H1 (cell line): ENCODE measurements at regions not wholly inside any gene's neighbourhood (a gene's known extent, or its start where the extent isn't known, plus 50 kb on each side); places are given as distances from the start of the nearest gene placed in this dataset.

Experiments used
- CTCF ChIA-PET: fragments of 300-600 bp; sonication (Branson Sonifier 250); formaldehyde crosslinking; loops from one replicate; lab custom pipeline; 2021; ENCODE audit not compliant: partially characterized antibody; lab: Charles Lee
- POLR2A ChIA-PET: fragments of 300-600 bp; sonication (Branson Sonifier 250); formaldehyde crosslinking; loops from one replicate; lab custom pipeline; 2021; ENCODE audit warnings: inconsistent platforms; ENCODE audit not compliant: partially characterized antibody; lab: Charles Lee
- DNase-seq, 2 experiments: peaks; one replicate each; pipeline versions ENCODE4 v3.0.0 to v3.0.0-alpha.2; 2010 to 2022; ENCODE audit warnings: low spot score in 2 of 2, low read depth in 1 of 2, mixed read lengths in 1 of 2
- FAIRE-seq: peaks from 2 replicates; lab custom pipeline; 2011; peaks lifted over from hg19 to GRCh38; lab: Jason Lieb, UNC
- H2AFZ ChIP-seq: 2 replicates; pipeline ENCODE4 v1.8.1; 2012; ENCODE audit warnings: low read length, inconsistent platforms
- H2AK5ac ChIP-seq: 2 replicates; pipeline ENCODE4 v1.6.1; 2013; ENCODE audit warnings: low read depth, low read length
- H2BK120ac ChIP-seq: replicated peaks from 2 replicates; pipeline ENCODE3; 2013; ENCODE audit warnings: low read depth, low read length, inconsistent platforms
- H2BK12ac ChIP-seq: 2 replicates; pipeline ENCODE4 v1.6.1; 2013; ENCODE audit warnings: low read depth, low read length
- H2BK15ac ChIP-seq: 2 replicates; pipeline ENCODE4 v1.6.1; 2013; ENCODE audit warnings: low read length
- H2BK20ac ChIP-seq: 2 replicates; pipeline ENCODE4 v1.6.1; 2013; ENCODE audit warnings: low read length
- H2BK5ac ChIP-seq: 2 replicates; pipeline ENCODE4 v1.6.1; 2013; ENCODE audit warnings: low read depth, low read length
- H3K14ac ChIP-seq: 2 replicates; pipeline ENCODE4 v1.6.1; 2013; ENCODE audit warnings: inconsistent platforms; ENCODE audit not compliant: insufficient read length
- H3K18ac ChIP-seq: 2 replicates; pipeline ENCODE4 v1.6.1; 2013; ENCODE audit warnings: low read length; ENCODE audit errors: extremely low read depth
- H3K23ac ChIP-seq: 2 replicates; pipeline ENCODE4 v1.6.1; 2013; ENCODE audit warnings: inconsistent platforms; ENCODE audit not compliant: insufficient read length
- H3K23me2 ChIP-seq: 2 replicates; pipeline ENCODE4 v1.6.1; 2013; ENCODE audit warnings: low read depth, low read length
- H3K27ac ChIP-seq: 2 replicates; pipeline ENCODE4 v1.6.1; 2011; ENCODE audit warnings: low read depth, low read length, inconsistent platforms
- H3K27me3 ChIP-seq, 4 experiments: replicated peaks in 1 of 4; 1 replicate in 1 of 4; 2 replicates in 3 of 4; pipeline versions ENCODE4 v1.6.1 to v1.8.1; 2011 to 2013; ENCODE audit warnings: low read length in 3 of 4, mild to moderate bottlenecking in 3 of 4, inconsistent platforms in 2 of 4, mixed read lengths in 2 of 4, moderate library complexity in 1 of 4; ENCODE audit not compliant: control insufficient read depth in 3 of 4, insufficient read depth in 3 of 4; ENCODE audit errors: extremely low read depth in 1 of 4
- H3K36me3 ChIP-seq, 4 experiments: 2 replicates each; pipeline versions ENCODE4 v1.6.1 to v1.8.1; 2011 to 2013; ENCODE audit warnings: mild to moderate bottlenecking in 4 of 4, low read length in 3 of 4, moderate library complexity in 2 of 4, control low read depth in 1 of 4, inconsistent platforms in 1 of 4; ENCODE audit not compliant: insufficient read depth in 4 of 4, control insufficient read depth in 2 of 4
- H3K4ac ChIP-seq: replicated peaks from 2 replicates; pipeline ENCODE3; 2013; ENCODE audit warnings: low read length, low read depth, mixed read lengths, inconsistent platforms; ENCODE audit not compliant: insufficient read length
- H3K4me1 ChIP-seq, 4 experiments: replicated peaks in 1 of 4; 1 replicate in 1 of 4; 2 replicates in 3 of 4; pipeline versions ENCODE4 v1.6.1 to v1.8.1; 2011 to 2013; ENCODE audit warnings: low read length in 3 of 4, inconsistent platforms in 2 of 4, mixed read lengths in 1 of 4; ENCODE audit not compliant: insufficient read depth in 4 of 4, control insufficient read depth in 3 of 4
- H3K4me2 ChIP-seq, 2 experiments: 2 replicates each; pipeline versions ENCODE4 v1.6.1 to v1.8.1; 2011 to 2013; ENCODE audit warnings: low read depth in 2 of 2, low read length in 2 of 2, control low read depth in 1 of 2, inconsistent platforms in 1 of 2, mild to moderate bottlenecking in 1 of 2; ENCODE audit not compliant: insufficient read depth in 1 of 2
- H3K4me3 ChIP-seq, 4 experiments: fragments of 200-600, 300-600 bp in 1 of 4; sonication (generic), shearing (Covaris generic), sonication (Bioruptor Twin) in 1 of 4; 2 replicates each; pipeline versions ENCODE4 v1.5.1 to v1.8.1; 2011 to 2016; ENCODE audit warnings: low read length in 4 of 4, low read depth in 3 of 4, control low read depth in 2 of 4, inconsistent platforms in 2 of 4, mild to moderate bottlenecking in 2 of 4, mixed read lengths in 1 of 4, moderate library complexity in 1 of 4; ENCODE audit not compliant: insufficient read depth in 2 of 4; ENCODE audit errors: extremely low read depth in 1 of 4
- H3K56ac ChIP-seq: replicated peaks from 2 replicates; pipeline ENCODE3; 2013; ENCODE audit warnings: low read depth, mild to moderate bottlenecking, mixed read lengths, low read length, inconsistent platforms; ENCODE audit not compliant: insufficient read length
- H3K79me1 ChIP-seq: 2 replicates; pipeline ENCODE4 v1.6.1; 2013; ENCODE audit warnings: low read depth, low read length, control low read depth
- H3K79me2 ChIP-seq, 2 experiments: 2 replicates each; pipeline versions ENCODE4 v1.6.1 to v1.8.1; 2012 to 2013; ENCODE audit warnings: low read length in 2 of 2, mild to moderate bottlenecking in 2 of 2, inconsistent platforms in 1 of 2; ENCODE audit not compliant: insufficient read depth in 2 of 2, control insufficient read depth in 1 of 2
- H3K9ac ChIP-seq, 4 experiments: replicated peaks in 1 of 4; 1 replicate in 1 of 4; 2 replicates in 3 of 4; pipeline versions ENCODE4 v1.6.1 to v1.8.1; 2011 to 2013; ENCODE audit warnings: low read depth in 3 of 4, low read length in 3 of 4, control low read depth in 2 of 4, mild to moderate bottlenecking in 2 of 4, moderate library complexity in 2 of 4, inconsistent platforms in 1 of 4; ENCODE audit errors: extremely low read depth in 1 of 4
- H3K9me3 ChIP-seq, 2 experiments: 2 replicates each; pipeline versions ENCODE4 v1.6.1 to v1.8.1; 2012 to 2013; ENCODE audit warnings: mild to moderate bottlenecking in 2 of 2, moderate library complexity in 2 of 2, control low read depth in 1 of 2, inconsistent platforms in 1 of 2, low read depth in 1 of 2, low read length in 1 of 2, mixed read lengths in 1 of 2; ENCODE audit not compliant: insufficient read depth in 2 of 2
- H4K20me1 ChIP-seq, 2 experiments: replicated peaks in 1 of 2; 2 replicates each; pipeline versions ENCODE3 to v1.8.1; 2011 to 2013; ENCODE audit warnings: inconsistent platforms in 2 of 2, low read length in 2 of 2, mild to moderate bottlenecking in 1 of 2; ENCODE audit not compliant: insufficient read depth in 2 of 2, control insufficient read depth in 1 of 2
- H4K5ac ChIP-seq: 2 replicates; pipeline ENCODE4 v1.6.1; 2013; ENCODE audit warnings: low read length, low read depth, mixed read lengths, inconsistent platforms; ENCODE audit not compliant: insufficient read length
- H4K8ac ChIP-seq: 2 replicates; pipeline ENCODE4 v1.8.0; 2013; ENCODE audit warnings: mild to moderate bottlenecking, moderate library complexity, low read length, inconsistent platforms; ENCODE audit not compliant: insufficient read depth; ENCODE audit errors: extremely low read depth
- H4K91ac ChIP-seq: replicated peaks from 2 replicates; pipeline ENCODE3; 2013; ENCODE audit warnings: low read length, mixed read lengths, inconsistent platforms; ENCODE audit not compliant: insufficient read length
- BCL11A ChIP-seq, 2 experiments: IDR thresholded peaks; one replicate each; pipeline ENCODE4 v1.6.1; 2011; ENCODE audit warnings: low read depth in 2 of 2, low read length in 2 of 2, mild to moderate bottlenecking in 2 of 2
- BRCA1 ChIP-seq: IDR thresholded peaks from 2 replicates; pipeline ENCODE4 v1.6.1; 2012; ENCODE audit warnings: low read depth, low read length, improper control_type of control experiment
- CREB1 ChIP-seq: IDR thresholded peaks from 2 replicates; pipeline ENCODE4 v1.6.1; 2012; ENCODE audit warnings: inconsistent platforms
- GTF2F1 ChIP-seq: IDR thresholded peaks from 2 replicates; pipeline ENCODE4 v1.6.1; 2012; ENCODE audit warnings: low read depth, low read length, improper control_type of control experiment, borderline replicate concordance
- NANOG ChIP-seq: IDR thresholded peaks from 2 replicates; pipeline ENCODE4 v1.6.1; 2011; ENCODE audit warnings: low read length, low read depth, mild to moderate bottlenecking, inconsistent platforms; ENCODE audit not compliant: insufficient read depth, poor library complexity, severe bottlenecking
- PHF8 ChIP-seq: fragments of 200-600 bp; sonication (generic); conservative IDR thresholded peaks from 2 replicates; pipeline ENCODE4 v1.7.1; 2012; ENCODE audit warnings: low read depth, mild to moderate bottlenecking, inconsistent platforms, low read length, moderate library complexity
- POU5F1 ChIP-seq: IDR thresholded peaks from 2 replicates; pipeline ENCODE4 v1.6.1; 2011; ENCODE audit warnings: low read depth, mild to moderate bottlenecking, low read length, moderate library complexity
- RAD21 ChIP-seq, 2 experiments: IDR thresholded peaks in 1 of 2; conservative IDR thresholded peaks in 1 of 2; 2 replicates each; pipeline ENCODE4 v1.6.1; 2011; ENCODE audit warnings: low read depth in 2 of 2, low read length in 2 of 2, improper control_type of control experiment in 1 of 2, inconsistent platforms in 1 of 2, mild to moderate bottlenecking in 1 of 2, moderate library complexity in 1 of 2
- RFX5 ChIP-seq: IDR thresholded peaks from 2 replicates; pipeline ENCODE4 v1.6.1; 2011; ENCODE audit warnings: low read depth, low read length, improper control_type of control experiment, borderline replicate concordance
- RNF2 ChIP-seq: fragments of 200-900, 300-1000 bp; sonication (generic); IDR thresholded peaks from 2 replicates; pipeline ENCODE4 v1.7.1; 2016; ENCODE audit warnings: borderline replicate concordance, low read depth, mild to moderate bottlenecking, antibody characterized with exemption, low read length; ENCODE audit not compliant: poor library complexity, severe bottlenecking; ENCODE audit errors: missing control alignments
- SAP30 ChIP-seq: fragments of 300-600 bp; sonication (generic); IDR thresholded peaks from 2 replicates; pipeline ENCODE4 v1.7.1; 2012; ENCODE audit warnings: low read length, moderate library complexity, mild to moderate bottlenecking, inconsistent platforms; ENCODE audit not compliant: insufficient read depth, insufficient replicate concordance
- SP2 ChIP-seq: IDR thresholded peaks from 2 replicates; pipeline ENCODE4 v1.6.1; 2012; ENCODE audit warnings: mild to moderate bottlenecking, low read length, inconsistent platforms
- YY1 ChIP-seq: IDR thresholded peaks from 2 replicates; pipeline ENCODE4 v1.6.1; 2011; ENCODE audit warnings: low read depth, mild to moderate bottlenecking, low read length
- WGBS, 2 experiments: shearing (Covaris generic) in 1 of 2; methylation state at CpG; one replicate each; pipeline versions ENCODE4 v1.1.6 to v1.1.7; 2013 to 2015; ENCODE audit warnings: low lambda C conversion rate in 2 of 2, mixed read lengths in 2 of 2, inconsistent platforms in 1 of 2, low coverage in 1 of 2, missing lambda C conversion rate in 1 of 2; ENCODE audit not compliant: insufficient replicate concordance in 2 of 2, insufficient coverage in 1 of 2, insufficient read length in 1 of 2; ENCODE audit errors: extremely low coverage in 1 of 2, missing lambda C conversion rate in 1 of 2; 5-methylcytosine and 5-hydroxymethylcytosine counted together
- TF ChIP-seq, protein P1 (sequence below): IDR thresholded peaks from 2 replicates; pipeline ENCODE4 v1.6.1; 2012; ENCODE audit warnings: inconsistent platforms

DNA sequence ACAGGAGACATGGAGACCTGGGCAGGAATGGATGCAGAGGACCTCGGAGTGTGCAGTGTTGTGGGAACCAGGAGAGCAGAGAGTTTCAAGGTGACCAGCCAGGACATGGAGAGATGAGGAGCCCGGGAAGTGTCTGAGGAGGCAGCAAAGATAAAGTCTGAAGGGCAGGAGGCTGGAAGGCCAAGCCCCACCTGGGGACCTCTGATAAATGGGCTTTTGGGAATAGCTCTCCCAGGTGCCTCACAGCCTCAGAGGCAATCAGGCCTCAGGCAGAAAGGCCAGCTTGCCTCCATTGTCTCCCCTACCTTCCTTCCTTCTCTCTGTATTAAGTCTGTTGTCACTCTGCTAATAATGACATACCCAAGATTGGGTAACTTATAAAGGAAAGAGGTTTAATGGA, 97.5 kb upstream of the TPM1 start:
- Histone ChIP-seq H2BK15ac (no peak overlapping the region), H3K23me2 (no peaks in the 10 kb centered on the region; the same call in 1 of the 2 replicates), H3K79me2 (no peaks in the 10 kb centered on the region), H3K36me3 (no peaks in the 10 kb centered on the region), H4K91ac (no peak overlapping the region), H2AK5ac (no peak overlapping the region), H3K4me1 (no peaks in the 10 kb centered on the region), H2BK5ac (no peak overlapping the region), H3K9me3 (no peaks in the 10 kb centered on the region), H3K4me2 (no peak overlapping the region), H4K8ac (no peak overlapping the region), H3K56ac (no peak overlapping the region), H3K14ac (no peak overlapping the region), H3K27me3 (no peaks in the 10 kb centered on the region), H3K27ac (no peak overlapping the region), H4K5ac (no peak overlapping the region), H3K79me1 (no peaks in the 10 kb centered on the region), H2BK12ac (no peak overlapping the region), H3K18ac (no peak overlapping the region; the same call in 1 of the 2 replicates), H3K9ac (no peak overlapping the region), H2BK120ac (no peak overlapping the region), H3K4me3 (no peak overlapping the region), H2BK20ac (no peak overlapping the region), H3K4ac (no peak overlapping the region), H3K23ac (no peak overlapping the region), H4K20me1 (no peaks in the 10 kb centered on the region), H2AFZ (no peak overlapping the region)
- 100% methylated on average over 2 of the region's 2 CpGs; no CpG with 5 or more reads in 1 of the 2 experiments for WGBS, 2 experiments
- POLR2A ChIA-PET, result no interaction called here
- CTCF ChIA-PET, result no interaction called here
- no peak for FAIRE-seq
- no peak for DNase-seq
- TF ChIP-seq BCL11A (IDR thresholded peaks at IDR 0.05; ENCODE audit: low read depth in 2 of 2, low read length in 2 of 2) (no peak), NANOG (no peak), SAP30 (no peak), GTF2F1 (no peak), CREB1 (no peak), POU5F1 (no peak), PHF8 (no peak), RFX5 (no peak), RAD21 (IDR thresholded peaks at IDR 0.05 in 1 of 2, conservative IDR thresholded peaks at IDR 0.05 in 1 of 2; ENCODE audit: low read depth in 2 of 2, low read length in 2 of 2) (no peak), YY1 (no peak), SP2 (no peak), BRCA1 (no peak), RNF2 (no peak)
- TF ChIP-seq, protein P1, sequence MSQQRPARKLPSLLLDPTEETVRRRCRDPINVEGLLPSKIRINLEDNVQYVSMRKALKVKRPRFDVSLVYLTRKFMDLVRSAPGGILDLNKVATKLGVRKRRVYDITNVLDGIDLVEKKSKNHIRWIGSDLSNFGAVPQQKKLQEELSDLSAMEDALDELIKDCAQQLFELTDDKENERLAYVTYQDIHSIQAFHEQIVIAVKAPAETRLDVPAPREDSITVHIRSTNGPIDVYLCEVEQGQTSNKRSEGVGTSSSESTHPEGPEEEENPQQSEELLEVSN, result no peak
